Body of pancreas (tissue), 4 donors: ENCODE measurements at regions not wholly inside any gene's neighbourhood (a gene's known extent, or its start where the extent isn't known, plus 50 kb on each side); places are given as distances from the start of the nearest gene placed in this dataset.
A peak's percentile ranks its signal among the peaks of the same experiment; 100 is the strongest.

Experiments
- ATAC-seq: fragments of 150-250 bp; one replicate; pipeline ENCODE4 v1.9.1; 2016
- DNase-seq, 4 donors: peaks; one replicate each; pipeline ENCODE4 v3.0.0-alpha.2; 2019
- H3K27ac ChIP-seq, 4 donors: fragments of 200-600 bp; sonication (generic); 1 replicate in 3 of 4; 2 replicates in 1 of 4; pipeline versions ENCODE4 v1.5.1 to v1.6.1; 2016 to 2019; ENCODE audit warnings: mild to moderate bottlenecking in 1 of 4, mixed read lengths in 1 of 4, moderate library complexity in 1 of 4
- H3K27me3 ChIP-seq, 2 donors: fragments of 200-600 bp; sonication (generic); one replicate each; pipeline ENCODE4 v1.6.0; 2016; ENCODE audit warnings: mild to moderate bottlenecking in 1 of 2
- H3K36me3 ChIP-seq, 2 donors: fragments of 200-600 bp; sonication (generic); replicated peaks in 1 of 2; 2 replicates each; pipeline ENCODE4 v1.5.1; 2016; ENCODE audit warnings: low read depth in 2 of 2; ENCODE audit not compliant: insufficient read depth in 1 of 2
- H3K4me1 ChIP-seq: fragments of 200-600 bp; sonication (generic); one replicate; pipeline ENCODE4 v1.6.0; 2016
- H3K4me3 ChIP-seq, 2 donors: fragments of 200-600 bp; sonication (generic); 1 replicate in 1 of 2; 2 replicates in 1 of 2; pipeline ENCODE4 v1.5.1; 2016 to 2019
- H3K9me3 ChIP-seq, 3 donors: fragments of 200-600 bp; sonication (generic); 1 replicate in 2 of 3; 2 replicates in 1 of 3; pipeline ENCODE4 v1.5.1; 2016
- CTCF ChIP-seq, 7 experiments: fragments of 450-650 bp in 4 of 7; fragments of 200-600 bp in 3 of 7; sonication (generic) in 3 of 7; IDR thresholded peaks; one replicate each; pipeline ENCODE4 v1.5.1; 2016 to 2019; ENCODE audit warnings: antibody characterized with exemption in 7 of 7
- POLR2A ChIP-seq, 3 donors: fragments of 450-650 bp; IDR thresholded peaks; one replicate each; pipeline ENCODE4 v1.6.1; 2016; ENCODE audit warnings: antibody characterized with exemption in 3 of 3, mild to moderate bottlenecking in 2 of 3
- WGBS, 2 donors: methylation state at CpG; one replicate each; pipeline ENCODE4 v1.1.5; 2017; 5-methylcytosine and 5-hydroxymethylcytosine counted together
- intact Hi-C: fragments of 100-400 bp; cut with DNase I; formaldehyde crosslinking; loops from one replicate; pipeline ENCODE4 v1.15.1; 2023

GRCh38 chr18:44036501-44036900 lies 644.2 kb upstream of the SETBP1 start:
- Histone ChIP-seq H3K27me3 (no peaks in the 10 kb centered on the region), H3K4me3 (no peak overlapping the region), H3K36me3 (no peaks in the 10 kb centered on the region), H3K4me1 (no peaks in the 10 kb centered on the region), H3K9me3 (no peaks in the 10 kb centered on the region), H3K27ac (no peak overlapping the region)
- WGBS, 2 donors, result 28 to 48% methylated on average over 3 of the region's 3 CpGs
- intact Hi-C loops, result no loop called here
- ATAC-seq, result no peak
- DNase-seq, result peak in 3 of 4 donors; percentile 13 to 35 (median 20)
- no peak for TF ChIP-seq POLR2A (IDR thresholded peaks at IDR 0.05)
- no peak for TF ChIP-seq CTCF (IDR thresholded peaks at IDR 0.05)

- no peaks in the 10 kb centered on the region for H3K4me1 ChIP-seq
- no peak overlapping the region for H3K4me3 ChIP-seq
- intact Hi-C loops, result no loop called here
- H3K27me3 ChIP-seq, result no peaks in the 10 kb centered on the region
- no peaks in the 10 kb centered on the region for H3K9me3 ChIP-seq
- 75 to 77% methylated on average over 2 of the region's 2 CpGs for WGBS, 2 donors
- DNase-seq (no peak), ATAC-seq (no peak)
- no peak overlapping the region for H3K27ac ChIP-seq
- H3K36me3 ChIP-seq, result no peaks in the 10 kb centered on the region
- TF ChIP-seq POLR2A (IDR thresholded peaks at IDR 0.05), result no peak
- no peak for TF ChIP-seq CTCF (IDR thresholded peaks at IDR 0.05)
Measured at GRCh38 chr18:44039216-44039615, 641.5 kb upstream of the SETBP1 start.

GRCh38 chr18:44039826-44040225 lies 640.9 kb upstream of the SETBP1 start:
- WGBS, 2 donors, result 80 to 94% methylated on average over 1 of the region's 1 CpG
- Histone ChIP-seq H3K4me1 (no peaks in the 10 kb centered on the region), H3K9me3 (no peaks in the 10 kb centered on the region), H3K4me3 (no peak overlapping the region), H3K27me3 (no peaks in the 10 kb centered on the region), H3K27ac (no peak overlapping the region), H3K36me3 (no peaks in the 10 kb centered on the region)
- DNase-seq, result no peak
- no peak for TF ChIP-seq POLR2A (IDR thresholded peaks at IDR 0.05)
- TF ChIP-seq CTCF (IDR thresholded peaks at IDR 0.05), result no peak
- ATAC-seq, result no peak
- intact Hi-C loops, result no loop called here

- no peak for TF ChIP-seq POLR2A (IDR thresholded peaks at IDR 0.05)
- H3K27me3 ChIP-seq, result no peaks in the 10 kb centered on the region
- H3K27ac ChIP-seq, result no peak overlapping the region
- no peaks in the 10 kb centered on the region for H3K9me3 ChIP-seq
- no peak overlapping the region for H3K4me3 ChIP-seq
- H3K4me1 ChIP-seq, result no peaks in the 10 kb centered on the region
- DNase-seq (no peak), ATAC-seq (no peak)
- WGBS, 2 donors, result 80 to 89% methylated on average over 3 of the region's 3 CpGs
- no peaks in the 10 kb centered on the region for H3K36me3 ChIP-seq
- intact Hi-C loops, result no loop called here
Measured at GRCh38 chr18:44041553-44041952, 639.1 kb upstream of the SETBP1 start.

GRCh38 chr18:44041961-44042360 lies 638.7 kb upstream of the SETBP1 start:
- DNase-seq (no peak), ATAC-seq (no peak)
- Histone ChIP-seq H3K9me3 (no peaks in the 10 kb centered on the region), H3K27ac (no peak overlapping the region), H3K36me3 (no peaks in the 10 kb centered on the region), H3K4me3 (no peak overlapping the region), H3K4me1 (no peaks in the 10 kb centered on the region), H3K27me3 (no peaks in the 10 kb centered on the region)
- TF ChIP-seq CTCF (IDR thresholded peaks at IDR 0.05) (no peak), POLR2A (IDR thresholded peaks at IDR 0.05) (no peak)
- intact Hi-C loops, result no loop called here
- 63 to 70% methylated on average over 4 of the region's 4 CpGs for WGBS, 2 donors
